GM12878 (cell line): ENCODE measurements at regions not wholly inside any gene's neighbourhood (a gene's known extent, or its start where the extent isn't known, plus 50 kb on each side); places are given as distances from the start of the nearest gene placed in this dataset.

Experiments
- ATAC-seq: fragments of 200-7000 bp; cut with Tn5 transposase; 3 replicates; pipeline ENCODE4 v1.9.1; 2020; ENCODE audit warnings: mild to moderate bottlenecking, moderate library complexity
- BruUV-seq: library from RNA; stranded (reverse); fragments of 400-500 nt; replicated peaks from 2 replicates; lab custom pipeline; 2021; lab: Mats Ljungman, UMichigan
- CTCF ChIA-PET: fragments of 300-600 bp; sonication (Branson Sonifier 250); formaldehyde crosslinking; extraction: SDS; loops from one replicate; lab custom pipeline; 2021; ENCODE audit warnings: inconsistent platforms; lab: Yijun Ruan, JAX
- POLR2A ChIA-PET: fragments of 350-600 bp; formaldehyde crosslinking; extraction: SDS; loops from one replicate; lab custom pipeline; 2021; ENCODE audit warnings: inconsistent platforms; lab: Charles Lee
- RAD21 ChIA-PET: fragments of 300-600 bp; sonication (Branson Sonifier 250); formaldehyde crosslinking; loops from one replicate; lab custom pipeline; 2023; ENCODE audit warnings: antibody characterized with exemption; ENCODE audit not compliant: unreplicated experiment; lab: Charles Lee
- SMC1A ChIA-PET: fragments of 300-600 bp; sonication (Branson Sonifier 250); formaldehyde crosslinking; loops from one replicate; lab custom pipeline; 2023; ENCODE audit not compliant: unreplicated experiment, uncharacterized antibody; lab: Charles Lee
- DNase-seq: peaks from one replicate; pipeline ENCODE4 v3.0.0-alpha.2; 2011; ENCODE audit warnings: low read depth, low spot score
- FAIRE-seq: peaks from 3 replicates; lab custom pipeline; 2011; peaks lifted over from hg19 to GRCh38; lab: Jason Lieb, UNC
- H2AFZ ChIP-seq: 2 replicates; pipeline ENCODE4 v1.6.0; 2011; ENCODE audit warnings: low read depth, low read length, control low read depth; ENCODE audit not compliant: control insufficient read depth
- H3K27ac ChIP-seq: 2 replicates; pipeline ENCODE4 v1.5.1; 2011; ENCODE audit warnings: control low read depth; ENCODE audit not compliant: control insufficient read depth, insufficient read depth
- H3K27me3 ChIP-seq, 2 experiments: replicated peaks in 1 of 2; 2 replicates each; pipeline versions ENCODE4 v1.6.0 to v1.6.1; 2011; ENCODE audit warnings: low read length in 1 of 2; ENCODE audit not compliant: control insufficient read depth in 2 of 2, insufficient read depth in 2 of 2
- H3K36me3 ChIP-seq, 2 experiments: 2 replicates each; pipeline ENCODE4 v1.5.1; 2011; ENCODE audit warnings: low read length in 1 of 2; ENCODE audit not compliant: control insufficient read depth in 2 of 2, insufficient read depth in 2 of 2
- H3K4me1 ChIP-seq: 2 replicates; pipeline ENCODE4 v1.6.1; 2011; ENCODE audit warnings: mild to moderate bottlenecking, low read length, moderate library complexity, mixed read lengths; ENCODE audit not compliant: control insufficient read depth, insufficient read depth
- H3K4me2 ChIP-seq: 2 replicates; pipeline ENCODE4 v1.6.0; 2011; ENCODE audit warnings: control low read depth; ENCODE audit not compliant: control insufficient read depth, insufficient read depth
- H3K4me3 ChIP-seq: fragments of 200-600 bp; sonication (generic); 2 replicates; pipeline ENCODE4 v1.5.1; 2016
- H3K79me2 ChIP-seq: 2 replicates; pipeline ENCODE4 v1.6.0; 2011; ENCODE audit warnings: low read length; ENCODE audit not compliant: control insufficient read depth, insufficient read depth
- H3K9ac ChIP-seq: 2 replicates; pipeline ENCODE4 v1.8.0; 2011; ENCODE audit warnings: low read length, control low read depth, mixed read lengths; ENCODE audit not compliant: control insufficient read depth, insufficient read depth
- H3K9me3 ChIP-seq: replicated peaks from 3 replicates; pipeline ENCODE4 v1.5.1; 2011; ENCODE audit warnings: mild to moderate bottlenecking, low read length; ENCODE audit not compliant: control insufficient read depth, insufficient read depth
- H4K20me1 ChIP-seq: 2 replicates; pipeline ENCODE4 v1.6.0; 2011; ENCODE audit not compliant: control insufficient read depth, insufficient read depth
- BCL11A ChIP-seq: IDR thresholded peaks from 2 replicates; pipeline ENCODE4 v1.6.1; 2011; ENCODE audit warnings: low read depth, low read length
- BHLHE40 ChIP-seq, 2 experiments: fragments of 450-650 bp in 1 of 2; IDR thresholded peaks; 2 replicates each; pipeline ENCODE4 v1.6.1; 2011 to 2017; ENCODE audit warnings: low read depth in 2 of 2, borderline replicate concordance in 1 of 2, improper control_type of control experiment in 1 of 2, low read length in 1 of 2, mild to moderate bottlenecking in 1 of 2
- BRCA1 ChIP-seq: IDR thresholded peaks from 2 replicates; pipeline ENCODE4 v1.6.1; 2011; ENCODE audit warnings: low read depth, low read length, improper control_type of control experiment
- CREM ChIP-seq: IDR thresholded peaks from 2 replicates; pipeline ENCODE4 v1.6.1; 2014; ENCODE audit warnings: antibody characterized with exemption, low read depth
- EGR1 ChIP-seq, 2 experiments: IDR thresholded peaks; 1 replicate in 1 of 2; 2 replicates in 1 of 2; pipeline ENCODE4 v1.6.1; 2011 to 2012; ENCODE audit warnings: low read depth in 2 of 2, low read length in 2 of 2, borderline replicate concordance in 1 of 2, mild to moderate bottlenecking in 1 of 2, moderate library complexity in 1 of 2
- IKZF2 ChIP-seq, 2 experiments: fragments of 450-650 bp; IDR thresholded peaks; 2 replicates each; pipeline ENCODE4 v1.6.1; 2017; ENCODE audit warnings: mild to moderate bottlenecking in 2 of 2, moderate library complexity in 2 of 2
- MLLT1 ChIP-seq: fragments of 450-650 bp; IDR thresholded peaks from 2 replicates; pipeline ENCODE4 v1.6.1; 2016; ENCODE audit warnings: mild to moderate bottlenecking
- PAX8 ChIP-seq: fragments of 450-650 bp; IDR thresholded peaks from 2 replicates; pipeline ENCODE4 v1.6.1; 2017; ENCODE audit warnings: mild to moderate bottlenecking, moderate library complexity
- PKNOX1 ChIP-seq: fragments of 450-650 bp; IDR thresholded peaks from 2 replicates; pipeline ENCODE4 v1.6.1; 2016; ENCODE audit warnings: mild to moderate bottlenecking
- PML ChIP-seq: IDR thresholded peaks from 2 replicates; pipeline ENCODE4 v1.6.1; 2012; ENCODE audit warnings: low read length, inconsistent platforms
- RBBP5 ChIP-seq: fragments of 200-600 bp; sonication (generic); conservative IDR thresholded peaks from 2 replicates; pipeline ENCODE4 v1.6.1; 2016
- SMAD1 ChIP-seq: fragments of 450-650 bp; IDR thresholded peaks from 2 replicates; pipeline ENCODE4 v1.6.1; 2018; ENCODE audit warnings: mild to moderate bottlenecking, low read depth; ENCODE audit not compliant: partially characterized antibody
- SPI1 ChIP-seq: IDR thresholded peaks from 2 replicates; pipeline ENCODE4 v1.6.1; 2011; ENCODE audit warnings: low read depth, mild to moderate bottlenecking, low read length, moderate library complexity, borderline replicate concordance; ENCODE audit not compliant: insufficient read depth
- SUPT20H ChIP-seq: IDR thresholded peaks from 2 replicates; pipeline ENCODE4 v1.6.1; 2011; ENCODE audit warnings: low read depth, mild to moderate bottlenecking, low read length, moderate library complexity, borderline replicate concordance; ENCODE audit not compliant: control insufficient read depth
- TARDBP ChIP-seq: IDR thresholded peaks from 2 replicates; pipeline ENCODE4 v1.6.1; 2016; ENCODE audit warnings: borderline replicate concordance
- TBL1XR1 ChIP-seq: IDR thresholded peaks from 2 replicates; pipeline ENCODE4 v1.6.1; 2012; ENCODE audit warnings: low read depth, low read length, improper control_type of control experiment
- TCF3 ChIP-seq: IDR thresholded peaks from 2 replicates; pipeline ENCODE4 v1.6.1; 2012; ENCODE audit warnings: low read depth, mild to moderate bottlenecking, low read length, borderline replicate concordance; ENCODE audit not compliant: insufficient read depth
- WRNIP1 ChIP-seq: IDR thresholded peaks from 2 replicates; pipeline ENCODE4 v1.6.1; 2011; ENCODE audit warnings: low read depth, low read length, improper control_type of control experiment, borderline replicate concordance
- ZNF592 ChIP-seq: fragments of 450-650 bp; IDR thresholded peaks from 2 replicates; pipeline ENCODE4 v1.6.1; 2017; ENCODE audit warnings: mild to moderate bottlenecking, moderate library complexity
- WGBS: methylation state at CpG from one replicate; pipeline ENCODE4 v1.1.6; 2016; ENCODE audit warnings: low lambda C conversion rate; ENCODE audit not compliant: insufficient replicate concordance, insufficient coverage; ENCODE audit errors: missing lambda C conversion rate; 5-methylcytosine and 5-hydroxymethylcytosine counted together
- in situ Hi-C: fragments of 300-500 bp; cut with MboI; formaldehyde crosslinking; loops from 9 replicates; pipeline ENCODE4 v1.14.3; 2018; ENCODE audit warnings: mixed read lengths
- intact Hi-C: fragments of 100-400 bp; cut with micrococcal nuclease; formaldehyde crosslinking; loops from one replicate; pipeline ENCODE4 v1.14.2; 2022; ENCODE audit not compliant: unreplicated experiment

- no peak for TF ChIP-seq TARDBP
- TF ChIP-seq MLLT1: no peak
- no peak for TF ChIP-seq TBL1XR1
- TF ChIP-seq CREM: no peak
Measured at GRCh38 chr6:154611241-154611640, 100.8 kb upstream of the CNKSR3 start (continued).

GRCh38 chr6:154611847-154612246 is 101.4 kb upstream of the CNKSR3 start:
- Histone ChIP-seq H3K4me1 (peaks cover 4% of the 10 kb centered on the region), H3K79me2 (no peaks in the 10 kb centered on the region), H3K9me3 (peaks cover 2% of the 10 kb centered on the region; the same call in 2 of the 3 replicates), H3K4me3 (no peak overlapping the region), H3K9ac (no peak overlapping the region), H3K27me3 (no peaks in the 10 kb centered on the region), H4K20me1 (no peaks in the 10 kb centered on the region), H3K4me2 (no peak overlapping the region), H3K27ac (no peak overlapping the region), H2AFZ (no peak overlapping the region), H3K36me3 (no peaks in the 10 kb centered on the region)
- SMC1A ChIA-PET: no interaction called here
- in situ Hi-C loops: no loop called here
- RAD21 ChIA-PET: no interaction called here
- ATAC-seq: no peak
- CTCF ChIA-PET: interaction anchor here (0.7 to 1.2 kb wide), 2 partner anchors 18 to 62 kb away, joined by 3 read pairs; no protein-coding TSS in a partner anchor
- no peak for FAIRE-seq
- BruUV-seq: no TSS peak
- WGBS: 47% methylated on average over 2 of the region's 2 CpGs
- intact Hi-C loops: no loop called here
- DNase-seq: no peak
- POLR2A ChIA-PET: no interaction called here
- no peak for TF ChIP-seq BHLHE40 (IDR thresholded peaks at IDR 0.05; ENCODE audit: borderline replicate concordance in 1 of 2, low read depth in 2 of 2, low read length in 1 of 2)
- TF ChIP-seq BCL11A: no peak
- TF ChIP-seq ZNF592: no peak
- no peak for TF ChIP-seq EGR1 (IDR thresholded peaks at IDR 0.05; ENCODE audit: borderline replicate concordance in 1 of 2, low read depth in 2 of 2, low read length in 2 of 2)
- no peak for TF ChIP-seq RBBP5
- no peak for TF ChIP-seq SUPT20H
- TF ChIP-seq BRCA1: no peak
- TF ChIP-seq SMAD1: no peak
- no peak for TF ChIP-seq PKNOX1
- no peak for TF ChIP-seq WRNIP1
- TF ChIP-seq TCF3: no peak
- no peak for TF ChIP-seq SPI1
- no peak for TF ChIP-seq PAX8
- no peak for TF ChIP-seq PML
- TF ChIP-seq IKZF2 (IDR thresholded peaks at IDR 0.05): no peak
